ENCODE measurements at regions not wholly inside any gene's neighbourhood (a gene's known extent, or its start where the extent isn't known, plus 50 kb on each side); places are given as distances from the start of the nearest gene placed in this dataset.

- no peak for TF ChIP-seq REST (IDR thresholded peaks at IDR 0.05; ENCODE audit: insufficient read depth in 1 of 2, low read depth in 2 of 2, low read length in 2 of 2)
- no peak for TF ChIP-seq SIN3A (IDR thresholded peaks at IDR 0.05; ENCODE audit: borderline replicate concordance, insufficient read depth, low read length)
- no peak for TF ChIP-seq POLR2AphosphoS5 (IDR thresholded peaks at IDR 0.05; ENCODE audit: low read depth, low read length)
- no peak for TF ChIP-seq TAF1 (IDR thresholded peaks at IDR 0.05; ENCODE audit: borderline replicate concordance, insufficient read depth, low read length)
These were observed 328.2 kb upstream of the NCAM1 start for GRCh38 chr11:112632866-112633505.
